SK-N-MC (cell line): ENCODE measurements at regions not wholly inside any gene's neighbourhood (a gene's known extent, or its start where the extent isn't known, plus 50 kb on each side); places are given as distances from the start of the nearest gene placed in this dataset.

Source experiments
- EZH2 ChIP-seq: fragments of 200-600 bp; sonication (generic); IDR thresholded peaks from one replicate; pipeline ENCODE4 v1.6.1; 2017; ENCODE audit warnings: antibody characterized with exemption
- POLR2AphosphoS5 ChIP-seq: IDR thresholded peaks from 2 replicates; pipeline ENCODE4 v1.6.1; 2012; ENCODE audit warnings: mild to moderate bottlenecking, low read depth, low read length, borderline replicate concordance

- no peak for TF ChIP-seq POLR2AphosphoS5
- no peak for TF ChIP-seq EZH2
Measured at GRCh38 chr11:38296211-38296776, 1698.3 kb upstream of the RAG2 start.
